Naive thymus-derived CD4-positive, alpha-beta T cell (primary cell): ENCODE measurements at regions not wholly inside any gene's neighbourhood (a gene's known extent, or its start where the extent isn't known, plus 50 kb on each side); places are given as distances from the start of the nearest gene placed in this dataset.
"Not testable (repeated sequence)": the region's sequence is repeated elsewhere in the genome, so short reads cannot be mapped to it uniquely, and the experiment has no call there.

Source experiments
- ATAC-seq: fragments of 150-1000 bp; cut with Tn5 transposase; 2 replicates; pipeline ENCODE4 v1.10.0; 2021; ENCODE audit warnings: mild to moderate bottlenecking, moderate library complexity
- CTCF ChIA-PET: fragments of 350-600 bp; sonication (Branson Sonifier 250); formaldehyde crosslinking; loops from one replicate; lab custom pipeline; 2021; ENCODE audit warnings: antibody characterized with exemption; lab: Charles Lee
- POLR2A ChIA-PET: fragments of 350-600 bp; sonication (Branson Sonifier 250); formaldehyde crosslinking; loops from one replicate; lab custom pipeline; 2021; ENCODE audit warnings: antibody characterized with exemption, inconsistent platforms; lab: Charles Lee
- DNase-seq, 9 donors: peaks; one replicate each; pipeline versions ENCODE4 v3.0.0 to v3.0.0-alpha.2; 2020 to 2022; ENCODE audit warnings: mixed read lengths in 1 of 9
- H3K27ac ChIP-seq: one replicate; pipeline ENCODE4 v1.7.0; 2013; ENCODE audit warnings: mild to moderate bottlenecking, low read depth, low read length, moderate library complexity
- H3K27me3 ChIP-seq, 2 donors: one replicate each; pipeline ENCODE4 v1.7.0; 2013; ENCODE audit warnings: low read length in 2 of 2, mild to moderate bottlenecking in 2 of 2, moderate library complexity in 2 of 2; ENCODE audit not compliant: control insufficient read depth in 2 of 2, insufficient read depth in 2 of 2
- H3K36me3 ChIP-seq, 3 experiments: 1 replicate in 2 of 3; 2 replicates in 1 of 3; pipeline ENCODE4 v1.7.0; 2013; ENCODE audit warnings: low read length in 3 of 3, mild to moderate bottlenecking in 3 of 3, moderate library complexity in 1 of 3; ENCODE audit not compliant: insufficient read depth in 3 of 3, control insufficient read depth in 2 of 3
- H3K4me1 ChIP-seq, 2 donors: one replicate each; pipeline ENCODE4 v1.7.0; 2013; ENCODE audit warnings: low read length in 2 of 2, mild to moderate bottlenecking in 2 of 2, moderate library complexity in 1 of 2; ENCODE audit not compliant: control insufficient read depth in 2 of 2, insufficient read depth in 2 of 2
- H3K4me3 ChIP-seq: 2 replicates; pipeline ENCODE4 v1.7.0; 2013; ENCODE audit warnings: mild to moderate bottlenecking, low read length
- H3K9me3 ChIP-seq, 3 experiments: 1 replicate in 2 of 3; 2 replicates in 1 of 3; pipeline ENCODE4 v1.7.0; 2013; ENCODE audit warnings: low read length in 3 of 3; ENCODE audit not compliant: control insufficient read depth in 2 of 3
- H3K27ac Mint-ChIP-seq, 9 donors: one replicate each; pipeline ENCODE4 v1.8.0; 2020 to 2022; ENCODE audit warnings: mixed read lengths in 9 of 9, mild to moderate bottlenecking in 8 of 9, moderate library complexity in 5 of 9, inconsistent platforms in 2 of 9
- H3K27me3 Mint-ChIP-seq, 5 donors: one replicate each; pipeline ENCODE4 v1.8.0; 2021 to 2022; ENCODE audit warnings: mixed read lengths in 5 of 5, mild to moderate bottlenecking in 1 of 5
- H3K36me3 Mint-ChIP-seq, 5 donors: one replicate each; pipeline ENCODE4 v1.8.0; 2020 to 2022; ENCODE audit warnings: mixed read lengths in 5 of 5, mild to moderate bottlenecking in 3 of 5, inconsistent platforms in 1 of 5
- H3K4me1 Mint-ChIP-seq, 7 donors: one replicate each; pipeline ENCODE4 v1.8.0; 2020 to 2022; ENCODE audit warnings: mixed read lengths in 7 of 7, mild to moderate bottlenecking in 3 of 7, inconsistent platforms in 1 of 7
- H3K4me3 Mint-ChIP-seq, 10 donors: one replicate each; pipeline ENCODE4 v1.8.0; 2020 to 2022; ENCODE audit warnings: mild to moderate bottlenecking in 10 of 10, mixed read lengths in 10 of 10, moderate library complexity in 6 of 10, inconsistent platforms in 2 of 10
- H3K9me3 Mint-ChIP-seq, 11 donors: one replicate each; pipeline ENCODE4 v1.8.0; 2020 to 2022; ENCODE audit warnings: mixed read lengths in 11 of 11, mild to moderate bottlenecking in 4 of 11, inconsistent platforms in 1 of 11, moderate library complexity in 1 of 11
- intact Hi-C, 2 donors: fragments of 100-400 bp; cut with micrococcal nuclease; formaldehyde crosslinking; loops; one replicate each; pipeline ENCODE4 v1.15.1; 2023

DNA sequence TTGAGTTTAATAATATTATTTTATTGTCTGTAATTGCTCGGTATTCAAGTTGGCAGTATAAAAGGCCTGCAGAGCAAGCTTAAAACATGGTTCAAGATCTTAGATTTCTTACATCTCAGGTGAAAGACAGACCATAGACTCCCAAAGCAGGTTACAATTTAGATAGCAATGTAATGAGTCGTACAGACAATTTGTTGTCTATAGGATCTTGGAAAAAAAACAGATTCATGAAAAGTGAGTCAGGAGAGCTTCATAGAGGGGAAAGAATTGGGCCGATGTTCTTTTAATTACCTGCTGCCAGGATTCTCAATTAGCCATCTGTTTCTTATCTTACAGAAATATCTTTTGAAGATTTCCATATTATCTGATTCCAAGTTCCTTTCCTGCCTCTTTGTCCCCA, 111.5 kb upstream of the IKBKE start:
- intact Hi-C loops, POLR2A ChIA-PET, H3K27ac ChIP-seq, ATAC-seq, H3K9me3 Mint-ChIP-seq, DNase-seq, H3K4me3 ChIP-seq, H3K27ac Mint-ChIP-seq, H3K36me3 Mint-ChIP-seq, H3K9me3 ChIP-seq, H3K4me1 ChIP-seq, H3K36me3 ChIP-seq, CTCF ChIA-PET, H3K27me3 ChIP-seq, H3K4me3 Mint-ChIP-seq, H3K27me3 Mint-ChIP-seq: not testable (repeated sequence)
- peaks cover 0 to 19% (median 0%) of the 10 kb centered on the region in 7 donors for H3K4me1 Mint-ChIP-seq

- ATAC-seq, H3K9me3 Mint-ChIP-seq, POLR2A ChIA-PET, H3K27me3 Mint-ChIP-seq, DNase-seq, H3K9me3 ChIP-seq, H3K27ac Mint-ChIP-seq, H3K4me1 ChIP-seq, CTCF ChIA-PET, H3K4me3 ChIP-seq, H3K4me3 Mint-ChIP-seq, H3K36me3 Mint-ChIP-seq, H3K36me3 ChIP-seq, intact Hi-C loops, H3K27me3 ChIP-seq, H3K27ac ChIP-seq: not testable (repeated sequence)
- peaks cover 0 to 19% (median 0%) of the 10 kb centered on the region in 7 donors for H3K4me1 Mint-ChIP-seq
Measured at GRCh38 chr1:206359377-206359776, 110.9 kb upstream of the IKBKE start.

DNA sequence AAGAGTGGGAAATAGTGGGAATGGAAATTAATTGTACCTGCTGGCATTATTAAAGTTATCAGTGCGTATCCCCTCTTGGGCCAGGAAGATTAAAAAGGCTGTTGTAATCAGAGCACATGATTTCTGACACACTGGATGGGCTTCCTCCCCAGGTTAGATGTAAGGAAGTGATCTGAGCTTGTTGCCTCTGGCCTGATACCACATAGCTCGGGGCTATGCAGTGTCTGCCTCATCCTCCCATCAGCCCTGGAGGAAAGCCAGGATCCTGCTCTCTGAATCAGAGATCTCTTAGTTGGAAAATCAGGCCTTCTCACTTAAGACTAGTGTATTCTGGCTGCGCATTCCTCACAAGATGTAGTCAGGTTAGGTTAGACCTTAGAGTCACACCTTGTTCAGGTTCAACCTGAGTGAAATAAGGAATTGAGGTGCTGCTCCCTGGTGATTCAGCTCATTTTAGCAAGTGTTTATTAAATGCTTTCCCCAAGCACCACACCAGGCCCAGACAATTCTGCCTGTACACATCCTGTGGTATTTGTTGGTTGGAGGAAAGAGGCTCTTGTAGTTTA, 108.2 kb upstream of the IKBKE start:
- H3K36me3 Mint-ChIP-seq, H3K4me1 ChIP-seq, H3K9me3 ChIP-seq, CTCF ChIA-PET, H3K27ac Mint-ChIP-seq, H3K27me3 ChIP-seq, H3K27ac ChIP-seq, H3K27me3 Mint-ChIP-seq, H3K9me3 Mint-ChIP-seq, intact Hi-C loops, DNase-seq, H3K4me3 ChIP-seq, H3K4me3 Mint-ChIP-seq, POLR2A ChIA-PET, H3K36me3 ChIP-seq: not testable (repeated sequence)
- peaks cover 0 to 16% (median 0%) of the 10 kb centered on the region in 7 donors for H3K4me1 Mint-ChIP-seq
- peak; percentile 38 for ATAC-seq

DNA sequence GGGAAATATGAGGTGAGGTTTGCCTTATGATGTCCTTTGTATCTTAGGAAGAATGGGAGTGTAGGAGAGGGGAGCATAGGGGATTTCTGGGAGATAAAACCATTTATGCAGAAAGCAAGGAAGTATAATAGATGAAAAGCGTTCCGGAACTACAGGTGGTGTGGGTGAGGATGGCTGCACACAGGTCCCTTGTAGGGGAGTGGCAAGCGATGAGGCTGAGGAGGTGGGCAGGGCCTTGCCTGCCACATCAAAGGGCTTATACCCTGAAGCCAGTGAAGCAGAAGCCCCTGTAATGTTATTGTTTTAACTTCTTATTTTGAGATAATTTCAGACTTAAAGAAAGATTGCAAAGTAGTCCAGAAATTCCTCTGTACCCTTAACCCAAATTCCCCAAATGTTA, 107.3 kb upstream of the IKBKE start:
- intact Hi-C loops, CTCF ChIA-PET, H3K9me3 Mint-ChIP-seq, DNase-seq, H3K27me3 ChIP-seq, H3K36me3 Mint-ChIP-seq, ATAC-seq, H3K27ac ChIP-seq, POLR2A ChIA-PET, H3K4me1 ChIP-seq, H3K27me3 Mint-ChIP-seq, H3K9me3 ChIP-seq, H3K27ac Mint-ChIP-seq, H3K36me3 ChIP-seq, H3K4me3 ChIP-seq: not testable (repeated sequence)
- Mint-ChIP-seq H3K4me1 (peaks cover 0 to 14% (median 0%) of the 10 kb centered on the region in 7 donors), H3K4me3 (peak overlapping the region in 1 of 10 donors; percentile 28)

GRCh38 chr1:206365271-206365670, 105.0 kb upstream of the IKBKE start:
- H3K27me3 ChIP-seq, H3K9me3 ChIP-seq, H3K36me3 Mint-ChIP-seq, intact Hi-C loops, H3K27ac ChIP-seq, H3K4me3 Mint-ChIP-seq, H3K4me3 ChIP-seq, H3K27ac Mint-ChIP-seq, H3K9me3 Mint-ChIP-seq, DNase-seq, ATAC-seq, H3K4me1 ChIP-seq, POLR2A ChIA-PET, H3K27me3 Mint-ChIP-seq, H3K4me1 Mint-ChIP-seq, CTCF ChIA-PET, H3K36me3 ChIP-seq: not testable (repeated sequence)

DNA sequence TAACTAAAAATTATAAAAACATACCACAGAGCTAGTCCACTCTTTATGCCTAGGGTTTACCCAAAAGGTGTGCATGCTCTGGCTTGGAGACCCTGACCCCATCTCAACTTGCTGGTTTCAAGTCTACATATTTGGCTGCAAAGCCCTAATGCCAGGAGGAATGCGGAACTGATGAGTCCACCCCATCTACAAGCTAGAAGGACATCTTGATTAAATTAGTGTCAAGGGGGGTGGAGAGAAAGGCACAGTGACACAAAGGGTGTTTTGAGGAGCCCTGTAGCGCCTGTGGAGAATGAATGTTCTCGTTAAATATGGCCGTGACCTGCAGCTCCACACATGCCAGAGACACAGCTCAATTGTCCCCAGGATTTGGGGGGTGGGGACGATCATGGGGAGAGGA, 104.1 kb upstream of the IKBKE start:
- H3K27ac Mint-ChIP-seq, H3K9me3 Mint-ChIP-seq, H3K9me3 ChIP-seq, H3K36me3 Mint-ChIP-seq, POLR2A ChIA-PET, H3K4me1 Mint-ChIP-seq, H3K4me1 ChIP-seq, H3K4me3 Mint-ChIP-seq, intact Hi-C loops, H3K27ac ChIP-seq, H3K27me3 Mint-ChIP-seq, ATAC-seq, H3K36me3 ChIP-seq, DNase-seq, H3K4me3 ChIP-seq, CTCF ChIA-PET, H3K27me3 ChIP-seq: not testable (repeated sequence)

GRCh38 chr1:206366772-206367171, 103.5 kb upstream of the IKBKE start:
- H3K36me3 ChIP-seq, H3K4me3 Mint-ChIP-seq, H3K9me3 ChIP-seq, DNase-seq, H3K27ac Mint-ChIP-seq, H3K27me3 ChIP-seq, H3K27me3 Mint-ChIP-seq, intact Hi-C loops, H3K4me1 Mint-ChIP-seq, H3K4me1 ChIP-seq, POLR2A ChIA-PET, H3K9me3 Mint-ChIP-seq, H3K27ac ChIP-seq, H3K4me3 ChIP-seq, ATAC-seq, H3K36me3 Mint-ChIP-seq, CTCF ChIA-PET: not testable (repeated sequence)
